ENCODE measurements at regions not wholly inside any gene's neighbourhood (a gene's known extent, or its start where the extent isn't known, plus 50 kb on each side); places are given as distances from the start of the nearest gene placed in this dataset.

DNA sequence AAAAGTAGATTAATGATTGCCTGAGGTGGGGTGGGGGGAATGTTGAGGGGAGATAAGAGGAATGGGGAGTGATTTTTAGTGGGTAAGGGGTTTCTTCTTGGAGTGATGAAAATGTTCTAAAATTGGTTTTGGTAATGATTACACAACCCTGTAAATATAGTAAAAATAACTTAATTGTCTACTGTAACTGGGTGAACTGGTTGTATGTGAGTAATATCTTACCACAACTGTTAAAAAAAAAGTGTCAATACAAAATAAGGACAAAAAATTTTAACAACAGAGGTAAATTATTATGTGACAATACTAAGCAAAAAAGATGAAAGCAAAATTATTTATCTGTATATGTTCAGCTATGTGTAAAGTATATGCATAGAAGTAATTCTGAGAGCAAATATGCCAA lies 86.3 kb upstream of the RASSF8 start:
- TF ChIP-seq ZFX (IDR thresholded peaks at IDR 0.05; ENCODE audit: borderline replicate concordance) (no peak), CTCF (IDR thresholded peaks at IDR 0.05) (no peak)

GRCh38 chr12:25875661-25876060 lies 82.8 kb upstream of the RASSF8 start:
- no peak for TF ChIP-seq ZFX (IDR thresholded peaks at IDR 0.05; ENCODE audit: borderline replicate concordance)
- no peak for TF ChIP-seq CTCF (IDR thresholded peaks at IDR 0.05)
- no peak overlapping the region for H3K27ac ChIP-seq

More for the DNA sequence above, 86.3 kb upstream of the RASSF8 start:
- no peak overlapping the region for H3K27ac ChIP-seq

GRCh38 chr12:25876383-25877045 lies 82.0 kb upstream of the RASSF8 start:
- no peak overlapping the region for H3K27ac ChIP-seq
- TF ChIP-seq ZFX (IDR thresholded peaks at IDR 0.05; ENCODE audit: borderline replicate concordance) (no peak), CTCF (IDR thresholded peaks at IDR 0.05) (no peak)

GRCh38 chr12:25877446-25877845 lies 81.0 kb upstream of the RASSF8 start:
- no peak for TF ChIP-seq ZFX (IDR thresholded peaks at IDR 0.05; ENCODE audit: borderline replicate concordance)
- no peak for TF ChIP-seq CTCF (IDR thresholded peaks at IDR 0.05)
- H3K27ac ChIP-seq, result no peak overlapping the region

DNA sequence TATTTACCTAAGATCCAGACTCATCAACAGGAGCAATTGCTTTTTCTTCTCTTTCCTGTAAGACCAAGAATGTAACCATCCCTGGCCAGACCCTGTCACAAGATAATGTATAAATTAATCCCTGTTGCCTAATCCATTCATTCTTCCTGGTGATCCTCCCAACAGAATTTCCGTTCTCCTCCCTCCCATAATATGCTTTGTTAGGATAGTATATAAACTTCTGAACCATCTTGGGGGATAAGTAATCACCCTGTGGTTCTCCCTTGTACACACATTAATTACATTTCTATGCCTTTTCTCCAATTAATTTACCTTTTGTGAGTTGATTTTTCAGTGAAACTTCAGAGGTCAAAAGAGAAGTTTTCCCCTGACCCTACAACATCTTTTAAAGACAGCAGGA lies 76.2 kb upstream of the RASSF8 start:
- TF ChIP-seq ZFX (IDR thresholded peaks at IDR 0.05; ENCODE audit: borderline replicate concordance), result no peak
- TF ChIP-seq CTCF (IDR thresholded peaks at IDR 0.05), result no peak
- no peak overlapping the region for H3K27ac ChIP-seq

DNA sequence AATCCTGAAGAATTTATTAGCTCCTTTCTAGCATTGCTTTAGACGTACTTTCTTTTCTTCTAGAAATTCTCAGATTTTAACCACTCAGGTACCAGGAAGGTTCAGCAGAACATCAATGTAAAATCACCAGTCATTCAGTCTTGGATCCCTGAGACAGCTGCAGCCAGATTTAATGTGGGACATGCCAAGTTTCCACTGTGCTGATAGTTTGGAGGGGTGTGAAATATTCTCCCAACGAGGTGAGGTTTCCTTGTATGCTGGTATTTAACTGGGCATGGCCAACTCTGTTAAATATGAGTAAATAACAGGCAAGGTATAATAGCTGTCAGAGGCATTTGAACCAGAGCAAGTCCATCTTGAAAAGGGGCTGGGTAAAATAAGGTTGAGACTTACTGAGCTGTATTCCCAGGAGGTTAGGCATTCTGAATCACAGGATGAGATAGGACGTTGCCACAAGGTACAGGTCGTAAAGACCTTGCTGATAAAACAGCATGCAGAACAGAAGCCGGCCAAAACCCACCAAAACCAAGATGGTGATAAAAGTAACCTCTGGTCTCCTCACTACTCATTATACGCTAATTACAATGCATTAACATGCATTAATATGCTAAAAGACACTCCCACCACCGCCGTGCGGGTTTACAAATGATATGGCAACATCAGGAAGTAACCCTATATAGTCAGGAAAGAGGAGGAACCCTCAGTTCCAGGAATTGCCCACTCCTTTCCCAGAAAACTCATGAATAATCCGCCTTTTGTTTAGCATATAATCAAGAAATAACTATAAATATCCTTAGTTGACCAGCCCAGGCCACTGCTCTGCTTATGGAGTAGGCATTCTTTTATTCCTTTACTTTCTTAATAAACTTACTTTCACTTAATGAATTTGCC lies 75.2 kb upstream of the RASSF8 start:
- TF ChIP-seq ZFX (IDR thresholded peaks at IDR 0.05; ENCODE audit: borderline replicate concordance) (no peak), CTCF (IDR thresholded peaks at IDR 0.05) (no peak)
- no peak overlapping the region for H3K27ac ChIP-seq
